ENCODE measurements at regions not wholly inside any gene's neighbourhood (a gene's known extent, or its start where the extent isn't known, plus 50 kb on each side); places are given as distances from the start of the nearest gene placed in this dataset.
"Not testable (repeated sequence)": the region's sequence is repeated elsewhere in the genome, so short reads cannot be mapped to it uniquely, and the experiment has no call there.

DNA sequence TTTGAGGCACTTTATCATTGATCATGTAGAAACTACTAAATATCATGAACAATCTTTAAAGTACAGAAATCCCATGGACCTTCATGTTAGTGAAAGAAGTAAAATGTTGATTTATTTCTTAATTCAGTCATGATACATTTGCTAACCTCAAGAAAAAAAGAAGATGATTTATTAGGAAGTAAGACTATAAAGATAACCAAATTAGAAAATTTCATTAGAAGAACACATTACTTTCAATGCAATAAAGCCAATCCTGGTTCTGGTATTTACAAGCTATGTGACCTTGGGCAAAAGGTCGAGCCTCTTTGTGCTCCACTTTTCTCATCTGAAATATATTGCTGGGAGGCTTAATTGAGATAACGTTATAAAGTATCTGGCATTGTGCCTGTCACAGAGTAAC lies 365.0 kb downstream of the KIF20B start:
- no peaks in the 10 kb centered on the region for H3K27me3 ChIP-seq (ENCODE audit: control insufficient read depth, insufficient read depth, low read length, poor library complexity, severe bottlenecking)
- no peaks in the 10 kb centered on the region for H3K36me3 ChIP-seq (ENCODE audit: control insufficient read depth, insufficient read depth, low read length)
- H3K4me1 ChIP-seq (ENCODE audit: control insufficient read depth, insufficient read depth, low read length) = no peaks in the 10 kb centered on the region
- no peak overlapping the region for H3K4me3 Mint-ChIP-seq
- peaks cover 3% of the 10 kb centered on the region for H3K9me3 Mint-ChIP-seq
- H3K9ac ChIP-seq (ENCODE audit: extremely low read depth, low read length, poor library complexity, severe bottlenecking) = no peak overlapping the region
- H3K4me3 ChIP-seq (ENCODE audit: low read length) = no peak overlapping the region
- H3K27ac Mint-ChIP-seq = no peak overlapping the region
- H3K27me3 Mint-ChIP-seq (ENCODE audit: insufficient read depth) = no peaks in the 10 kb centered on the region
- DNase-seq = no peak
- WGBS, 2 experiments (ENCODE audit: insufficient coverage in 1 of 2, insufficient read length in 1 of 2) = 75 to 80% methylated on average over 1 of the region's 2 CpGs
- H3K27ac ChIP-seq (ENCODE audit: low read depth, low read length) = no peak overlapping the region
- no peaks in the 10 kb centered on the region for H3K4me1 Mint-ChIP-seq
- no peak for TF ChIP-seq CTCF (conservative IDR thresholded peaks at IDR 0.05)
- H3K36me3 Mint-ChIP-seq (ENCODE audit: low read depth) = no peaks in the 10 kb centered on the region
- no peaks in the 10 kb centered on the region for H3K9me3 ChIP-seq (ENCODE audit: control insufficient read depth, low read length)

DNA sequence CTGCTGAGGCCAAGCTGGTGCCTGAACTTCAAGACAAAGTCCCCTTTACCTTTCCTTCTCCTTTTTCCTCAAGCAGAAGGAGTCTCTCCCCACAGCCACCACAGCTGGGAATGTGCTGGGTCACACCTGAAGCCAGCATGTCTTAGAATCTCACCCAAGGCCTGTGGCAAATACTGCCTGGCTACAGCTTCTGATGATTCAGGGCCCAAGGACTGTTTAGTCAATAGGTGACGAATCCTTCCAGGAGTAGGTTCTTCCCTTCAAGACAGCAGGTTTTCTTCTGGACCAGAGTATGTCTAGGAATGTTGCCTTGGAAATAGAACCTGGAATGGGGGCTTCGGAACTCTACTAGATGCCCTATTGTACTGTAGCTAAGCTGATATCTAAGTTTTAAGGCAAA lies 374.6 kb downstream of the KIF20B start:
- Histone ChIP-seq H3K36me3 (ENCODE audit: control insufficient read depth, insufficient read depth, low read length) (no peaks in the 10 kb centered on the region), H3K27ac (ENCODE audit: low read depth, low read length) (no peak overlapping the region), H3K4me3 (ENCODE audit: low read length) (no peak overlapping the region), H3K27me3 (ENCODE audit: control insufficient read depth, insufficient read depth, low read length, poor library complexity, severe bottlenecking) (no peaks in the 10 kb centered on the region), H3K4me1 (ENCODE audit: control insufficient read depth, insufficient read depth, low read length) (no peaks in the 10 kb centered on the region), H3K9me3 (ENCODE audit: control insufficient read depth, low read length) (no peaks in the 10 kb centered on the region), H3K9ac (ENCODE audit: extremely low read depth, low read length, poor library complexity, severe bottlenecking) (no peak overlapping the region)
- peaks cover 14% of the 10 kb centered on the region for H3K36me3 Mint-ChIP-seq (ENCODE audit: low read depth)
- 96 to 100% methylated on average over 1 to 2 of the region's 2 CpGs for WGBS, 2 experiments (ENCODE audit: insufficient coverage in 1 of 2, insufficient read length in 1 of 2)
- peaks cover 50% of the 10 kb centered on the region for H3K9me3 Mint-ChIP-seq
- no peak for TF ChIP-seq CTCF (conservative IDR thresholded peaks at IDR 0.05)
- DNase-seq = no peak
- no peak overlapping the region for H3K4me3 Mint-ChIP-seq
- no peak overlapping the region for H3K27ac Mint-ChIP-seq
- peaks cover 1% of the 10 kb centered on the region for H3K27me3 Mint-ChIP-seq (ENCODE audit: insufficient read depth)
- H3K4me1 Mint-ChIP-seq = peaks cover 8% of the 10 kb centered on the region

GRCh38 chr10:90079819-90080218 lies 378.4 kb downstream of the KIF20B start:
- no peaks in the 10 kb centered on the region for H3K27me3 Mint-ChIP-seq (ENCODE audit: insufficient read depth)
- no peaks in the 10 kb centered on the region for H3K27me3 ChIP-seq (ENCODE audit: control insufficient read depth, insufficient read depth, low read length, poor library complexity, severe bottlenecking)
- H3K9me3 ChIP-seq (ENCODE audit: control insufficient read depth, low read length) = no peaks in the 10 kb centered on the region
- DNase-seq = no peak
- H3K36me3 Mint-ChIP-seq (ENCODE audit: low read depth) = peaks cover 7% of the 10 kb centered on the region
- no peaks in the 10 kb centered on the region for H3K4me1 ChIP-seq (ENCODE audit: control insufficient read depth, insufficient read depth, low read length)
- no peak overlapping the region for H3K9ac ChIP-seq (ENCODE audit: extremely low read depth, low read length, poor library complexity, severe bottlenecking)
- H3K27ac ChIP-seq (ENCODE audit: low read depth, low read length) = no peak overlapping the region
- no peak overlapping the region for H3K27ac Mint-ChIP-seq
- H3K4me3 Mint-ChIP-seq = no peak overlapping the region
- 90% methylated on average over 2 of the region's 2 CpGs; no CpG with 5 or more reads in 1 of the 2 experiments for WGBS, 2 experiments (ENCODE audit: insufficient coverage in 1 of 2, insufficient read length in 1 of 2)
- peaks cover 12% of the 10 kb centered on the region for H3K4me1 Mint-ChIP-seq
- H3K36me3 ChIP-seq (ENCODE audit: control insufficient read depth, insufficient read depth, low read length) = no peaks in the 10 kb centered on the region
- no peak overlapping the region for H3K4me3 ChIP-seq (ENCODE audit: low read length)
- no peak for TF ChIP-seq CTCF (conservative IDR thresholded peaks at IDR 0.05)
- H3K9me3 Mint-ChIP-seq = peaks cover 27% of the 10 kb centered on the region

GRCh38 chr10:90086606-90087190 lies 385.3 kb downstream of the KIF20B start:
- Mint-ChIP-seq H3K4me1 (peaks cover 12% of the 10 kb centered on the region), H3K9me3 (peaks cover 21% of the 10 kb centered on the region), H3K27ac (peak overlapping the region; percentile 12)
- peak; percentile 57 for DNase-seq
- not testable (repeated sequence) for H3K36me3 Mint-ChIP-seq (ENCODE audit: low read depth); H3K36me3 ChIP-seq (ENCODE audit: control insufficient read depth, insufficient read depth, low read length); H3K27me3 ChIP-seq (ENCODE audit: control insufficient read depth, insufficient read depth, low read length, poor library complexity, severe bottlenecking); H3K4me3 Mint-ChIP-seq; H3K27ac ChIP-seq (ENCODE audit: low read depth, low read length); H3K9ac ChIP-seq (ENCODE audit: extremely low read depth, low read length, poor library complexity, severe bottlenecking); H3K4me1 ChIP-seq (ENCODE audit: control insufficient read depth, insufficient read depth, low read length); H3K27me3 Mint-ChIP-seq (ENCODE audit: insufficient read depth); H3K4me3 ChIP-seq (ENCODE audit: low read length)
- peaks cover 19% of the 10 kb centered on the region for H3K9me3 ChIP-seq (ENCODE audit: control insufficient read depth, low read length)
- 80 to 83% methylated on average over 1 to 2 of the region's 2 CpGs for whole genome bisulfite sequencing, 2 experiments (ENCODE audit: insufficient coverage in 1 of 2, insufficient read length in 1 of 2)
